GM21526 (cell line): ENCODE measurements at regions not wholly inside any gene's neighbourhood (a gene's known extent, or its start where the extent isn't known, plus 50 kb on each side); places are given as distances from the start of the nearest gene placed in this dataset.
A peak's percentile ranks its signal among the peaks of the same experiment; 100 is the strongest.

Experiments
- ATAC-seq: cut with Tn5 transposase; IDR thresholded peaks from one replicate; pipeline ENCODE4 v1.9.1; 2021; ENCODE audit warnings: moderate library complexity; ENCODE audit not compliant: unreplicated experiment, low FRiP score

GRCh38 chr1:25028587-25028906 lies 98.5 kb upstream of the RUNX3 start:
- ATAC-seq, result no peak

- no peak for ATAC-seq
Measured at GRCh38 chr1:25027822-25028586, 97.9 kb upstream of the RUNX3 start.

- ATAC-seq, result no peak
Measured at GRCh38 chr1:25026730-25027450, 96.8 kb upstream of the RUNX3 start.

- no peak for ATAC-seq
Measured at GRCh38 chr1:25026304-25026703, 96.2 kb upstream of the RUNX3 start.

GRCh38 chr1:25024615-25025350 lies 94.7 kb upstream of the RUNX3 start:
- no peak for ATAC-seq

- ATAC-seq, result no peak
Measured at GRCh38 chr1:25023826-25024225, 93.8 kb upstream of the RUNX3 start.

- ATAC-seq, result no peak
Measured at GRCh38 chr1:25023190-25023578, 93.1 kb upstream of the RUNX3 start.

GRCh38 chr1:25022361-25023189 lies 92.5 kb upstream of the RUNX3 start:
- ATAC-seq, result peak; percentile 75

GRCh38 chr1:25021591-25022215 lies 91.6 kb upstream of the RUNX3 start:
- ATAC-seq, result no peak

GRCh38 chr1:25020851-25021590 lies 90.9 kb upstream of the RUNX3 start:
- ATAC-seq, result no peak

GRCh38 chr1:25020173-25020845 lies 90.2 kb upstream of the RUNX3 start:
- ATAC-seq, result no peak

GRCh38 chr1:25019337-25020172 lies 89.5 kb upstream of the RUNX3 start:
- peak; percentile 43 for ATAC-seq

GRCh38 chr1:25018943-25019336 lies 88.9 kb upstream of the RUNX3 start:
- ATAC-seq, result no peak

- ATAC-seq, result no peak
Measured at GRCh38 chr1:25018110-25018735, 88.1 kb upstream of the RUNX3 start.

GRCh38 chr1:25017436-25018109 lies 87.5 kb upstream of the RUNX3 start:
- no peak for ATAC-seq

- ATAC-seq, result no peak
Measured at GRCh38 chr1:25012966-25013962, 83.2 kb upstream of the RUNX3 start.
